Kidney (tissue), 13 donors: ENCODE measurements at regions not wholly inside any gene's neighbourhood (a gene's known extent, or its start where the extent isn't known, plus 50 kb on each side); places are given as distances from the start of the nearest gene placed in this dataset.

ENCODE experiments used
- DNase-seq, 5 donors: peaks; one replicate each; pipeline ENCODE4 v3.0.0-alpha.2; 2013 to 2020
- FAIRE-seq: peaks from 2 replicates; lab custom pipeline; 2012; peaks lifted over from hg19 to GRCh38; lab: Jason Lieb, UNC
- H3K27ac ChIP-seq, 2 donors: one replicate each; pipeline ENCODE4 v1.7.0; 2013; ENCODE audit warnings: low read depth in 2 of 2, low read length in 2 of 2, inconsistent platforms in 1 of 2
- H3K27me3 ChIP-seq: one replicate; pipeline ENCODE4 v1.7.1; 2013; ENCODE audit warnings: low read length, inconsistent platforms; ENCODE audit not compliant: control insufficient read depth, insufficient read depth
- H3K36me3 ChIP-seq, 3 donors: one replicate each; pipeline versions ENCODE4 v1.7.0 to v1.7.1; 2013; ENCODE audit warnings: low read length in 3 of 3, control low read depth in 1 of 3, inconsistent platforms in 1 of 3; ENCODE audit not compliant: insufficient read depth in 3 of 3, control insufficient read depth in 2 of 3
- H3K4me1 ChIP-seq, 3 donors: one replicate each; pipeline versions ENCODE4 v1.7.0 to v1.7.1; 2013; ENCODE audit warnings: low read length in 3 of 3, inconsistent platforms in 1 of 3, low read depth in 1 of 3; ENCODE audit not compliant: control insufficient read depth in 2 of 3, insufficient read depth in 2 of 3
- H3K4me3 ChIP-seq, 3 donors: one replicate each; pipeline versions ENCODE4 v1.7.0 to v1.8.1; 2013; ENCODE audit warnings: low read length in 3 of 3, control low read depth in 1 of 3, inconsistent platforms in 1 of 3
- H3K9ac ChIP-seq, 3 donors: one replicate each; pipeline versions ENCODE4 v1.7.0 to v1.7.1; 2013; ENCODE audit warnings: low read length in 3 of 3, control low read depth in 1 of 3, inconsistent platforms in 1 of 3
- H3K9me3 ChIP-seq, 3 donors: one replicate each; pipeline versions ENCODE4 v1.7.0 to v1.7.1; 2013; ENCODE audit warnings: low read length in 3 of 3, control low read depth in 1 of 3, inconsistent platforms in 1 of 3; ENCODE audit not compliant: control insufficient read depth in 2 of 3, insufficient read depth in 1 of 3
- CTCF ChIP-seq: IDR thresholded peaks from 3 replicates; pipeline ENCODE4 v1.5.1; 2012; ENCODE audit warnings: mild to moderate bottlenecking, moderate library complexity, borderline replicate concordance; ENCODE audit not compliant: insufficient read depth; ENCODE audit errors: extremely low read depth
- intact Hi-C: fragments of 100-400 bp; cut with DNase I; formaldehyde crosslinking; loops from one replicate; pipeline ENCODE4 v1.11.1; 2022
- donor health status: control.
- donor health status: control.
- donor health status: control.
- donor health status: control.
- donor health status: control.
- donor health status: DM: yes; HTN: yes; CAD: no.
- donor health status: Normal renal cell carcinoma (clear cell type).

GRCh38 chr21:19402870-19403269, 999.3 kb upstream of the TMPRSS15 start:
- intact Hi-C loops, result no loop called here
- TF ChIP-seq CTCF, result no peak
- FAIRE-seq (no peak), DNase-seq (no peak)
- Histone ChIP-seq H3K36me3 (no peaks in the 10 kb centered on the region), H3K27ac (no peak overlapping the region), H3K9ac (no peak overlapping the region), H3K4me3 (no peak overlapping the region), H3K27me3 (no peaks in the 10 kb centered on the region), H3K4me1 (no peaks in the 10 kb centered on the region), H3K9me3 (no peaks in the 10 kb centered on the region)

GRCh38 chr21:19405326-19405725, 1001.7 kb upstream of the TMPRSS15 start:
- Histone ChIP-seq H3K27ac (no peak overlapping the region), H3K9ac (no peak overlapping the region), H3K36me3 (no peaks in the 10 kb centered on the region), H3K4me3 (no peak overlapping the region), H3K27me3 (no peaks in the 10 kb centered on the region), H3K9me3 (no peaks in the 10 kb centered on the region), H3K4me1 (no peaks in the 10 kb centered on the region)
- no peak for FAIRE-seq
- no peak for TF ChIP-seq CTCF
- intact Hi-C loops, result no loop called here
- no peak for DNase-seq

- no peak overlapping the region for H3K4me3 ChIP-seq
- no peaks in the 10 kb centered on the region for H3K9me3 ChIP-seq
- no peak overlapping the region for H3K27ac ChIP-seq
- FAIRE-seq, result no peak
- H3K4me1 ChIP-seq, result no peaks in the 10 kb centered on the region
- H3K36me3 ChIP-seq, result no peaks in the 10 kb centered on the region
- peak in 1 of 5 donors; percentile 2 for DNase-seq
- no peak for TF ChIP-seq CTCF
- intact Hi-C loops, result no loop called here
- H3K27me3 ChIP-seq, result no peaks in the 10 kb centered on the region
- no peak overlapping the region for H3K9ac ChIP-seq
These were observed 1017.0 kb upstream of the TMPRSS15 start for GRCh38 chr21:19420565-19420964.

GRCh38 chr21:19433623-19434022, 1030.0 kb upstream of the TMPRSS15 start:
- H3K9ac ChIP-seq, result no peak overlapping the region
- FAIRE-seq, result no peak
- H3K9me3 ChIP-seq, result no peaks in the 10 kb centered on the region
- no peaks in the 10 kb centered on the region for H3K27me3 ChIP-seq
- no peaks in the 10 kb centered on the region for H3K4me1 ChIP-seq
- no peak overlapping the region for H3K27ac ChIP-seq
- intact Hi-C loops, result no loop called here
- no peak for DNase-seq
- no peaks in the 10 kb centered on the region for H3K36me3 ChIP-seq
- H3K4me3 ChIP-seq, result no peak overlapping the region
- TF ChIP-seq CTCF, result no peak
